Right ventricle myocardium superior (tissue), 1 donor: ENCODE measurements at regions not wholly inside any gene's neighbourhood (a gene's known extent, or its start where the extent isn't known, plus 50 kb on each side); places are given as distances from the start of the nearest gene placed in this dataset.
"Not testable (repeated sequence)": the region's sequence is repeated elsewhere in the genome, so short reads cannot be mapped to it uniquely, and the experiment has no call there.

Experiments used
- ATAC-seq: fragments of 200-7000 bp; cut with Tn5 transposase; one replicate; pipeline ENCODE4 v1.9.1; 2020; ENCODE audit warnings: mild to moderate bottlenecking; ENCODE audit not compliant: poor library complexity
- DNase-seq: peaks from one replicate; pipeline ENCODE4 v3.0.0-alpha.2; 2020
- intact Hi-C: fragments of 100-400 bp; cut with DNase I; formaldehyde crosslinking; loops from one replicate; pipeline ENCODE4 v1.11.2; 2022
- donor health status: DM: no; HTN: yes; CAD: no; lungs with severe emphysema.

DNA sequence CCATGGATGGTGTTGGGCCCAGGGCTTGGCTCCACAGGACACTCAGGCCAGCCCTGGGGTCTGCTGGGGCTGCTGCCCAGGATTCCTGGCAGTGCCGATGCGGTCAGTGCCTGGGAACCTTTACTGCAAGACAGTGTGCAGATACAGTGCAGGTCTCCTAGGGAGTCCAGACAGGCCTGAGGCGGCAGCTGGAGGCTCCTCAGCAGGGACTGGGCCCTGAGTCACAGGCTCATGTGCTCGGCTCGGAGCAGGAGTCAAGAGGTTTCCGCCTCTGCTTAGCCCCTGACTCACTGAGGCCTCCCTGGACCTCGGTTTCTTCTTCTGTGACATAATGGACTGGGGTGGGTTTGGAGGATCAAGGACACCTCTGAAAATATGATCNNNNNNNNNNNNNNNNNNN, 3941.6 kb upstream of the TPTE start:
- ATAC-seq, DNase-seq, intact Hi-C loops: not testable (repeated sequence)
